Thyroid gland (tissue), 4 donors: ENCODE measurements at regions not wholly inside any gene's neighbourhood (a gene's known extent, or its start where the extent isn't known, plus 50 kb on each side); places are given as distances from the start of the nearest gene placed in this dataset.

Source experiments
- DNase-seq, 2 donors: peaks; one replicate each; pipeline ENCODE4 v3.0.0-alpha.2; 2019
- H3K27ac ChIP-seq, 3 donors: fragments of 200-600 bp; sonication (generic); 1 replicate in 2 of 3; 2 replicates in 1 of 3; pipeline ENCODE4 v1.5.1; 2016 to 2019; ENCODE audit warnings: mild to moderate bottlenecking in 1 of 3, moderate library complexity in 1 of 3
- H3K27me3 ChIP-seq: fragments of 200-600 bp; sonication (generic); one replicate; pipeline ENCODE4 v1.5.1; 2019
- H3K36me3 ChIP-seq, 2 donors: fragments of 200-600 bp; sonication (generic); one replicate each; pipeline ENCODE4 v1.5.1; 2016 to 2019
- H3K4me1 ChIP-seq, 2 donors: fragments of 200-600 bp; sonication (generic); one replicate each; pipeline ENCODE4 v1.5.1; 2017 to 2019
- H3K4me3 ChIP-seq, 3 donors: fragments of 200-600 bp; sonication (generic); replicated peaks in 1 of 3; 1 replicate in 2 of 3; 2 replicates in 1 of 3; pipeline ENCODE4 v1.5.1; 2016; ENCODE audit warnings: mild to moderate bottlenecking in 1 of 3
- H3K9me3 ChIP-seq: fragments of 200-600 bp; sonication (generic); one replicate; pipeline ENCODE4 v1.5.1; 2017
- POLR2A ChIP-seq, 2 donors: fragments of 450-650 bp; IDR thresholded peaks; one replicate each; pipeline ENCODE4 v1.6.1; 2017; ENCODE audit warnings: antibody characterized with exemption in 2 of 2, mild to moderate bottlenecking in 2 of 2, moderate library complexity in 1 of 2
- WGBS, 2 donors: methylation state at CpG; one replicate each; pipeline ENCODE4 v1.1.5; 2017; 5-methylcytosine and 5-hydroxymethylcytosine counted together
- intact Hi-C: fragments of 100-400 bp; cut with DNase I; formaldehyde crosslinking; loops from one replicate; pipeline ENCODE4 v1.15.1; 2023
- TF ChIP-seq, protein P1 (sequence below), 6 experiments: fragments of 200-600 bp in 3 of 6; fragments of 450-650 bp in 3 of 6; sonication (generic) in 3 of 6; IDR thresholded peaks; one replicate each; pipeline ENCODE4 v1.5.1; 2016 to 2019; ENCODE audit warnings: antibody characterized with exemption in 6 of 6, mild to moderate bottlenecking in 2 of 6, inconsistent platforms in 1 of 6, moderate library complexity in 1 of 6

- Histone ChIP-seq H3K27me3 (no peaks in the 10 kb centered on the region), H3K36me3 (no peaks in the 10 kb centered on the region), H3K27ac (no peak overlapping the region), H3K9me3 (no peaks in the 10 kb centered on the region), H3K4me3 (no peak overlapping the region), H3K4me1 (no peaks in the 10 kb centered on the region)
- TF ChIP-seq POLR2A (IDR thresholded peaks at IDR 0.05), result no peak
- TF ChIP-seq, protein P1, sequence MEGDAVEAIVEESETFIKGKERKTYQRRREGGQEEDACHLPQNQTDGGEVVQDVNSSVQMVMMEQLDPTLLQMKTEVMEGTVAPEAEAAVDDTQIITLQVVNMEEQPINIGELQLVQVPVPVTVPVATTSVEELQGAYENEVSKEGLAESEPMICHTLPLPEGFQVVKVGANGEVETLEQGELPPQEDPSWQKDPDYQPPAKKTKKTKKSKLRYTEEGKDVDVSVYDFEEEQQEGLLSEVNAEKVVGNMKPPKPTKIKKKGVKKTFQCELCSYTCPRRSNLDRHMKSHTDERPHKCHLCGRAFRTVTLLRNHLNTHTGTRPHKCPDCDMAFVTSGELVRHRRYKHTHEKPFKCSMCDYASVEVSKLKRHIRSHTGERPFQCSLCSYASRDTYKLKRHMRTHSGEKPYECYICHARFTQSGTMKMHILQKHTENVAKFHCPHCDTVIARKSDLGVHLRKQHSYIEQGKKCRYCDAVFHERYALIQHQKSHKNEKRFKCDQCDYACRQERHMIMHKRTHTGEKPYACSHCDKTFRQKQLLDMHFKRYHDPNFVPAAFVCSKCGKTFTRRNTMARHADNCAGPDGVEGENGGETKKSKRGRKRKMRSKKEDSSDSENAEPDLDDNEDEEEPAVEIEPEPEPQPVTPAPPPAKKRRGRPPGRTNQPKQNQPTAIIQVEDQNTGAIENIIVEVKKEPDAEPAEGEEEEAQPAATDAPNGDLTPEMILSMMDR (IDR thresholded peaks at IDR 0.05), result no peak
- intact Hi-C loops, result no loop called here
- WGBS, 2 donors, result 71 to 80% methylated on average over 5 of the region's 5 CpGs
- no peak for DNase-seq
These were observed 68.1 kb downstream of the TEKT4 start for GRCh38 chr2:94939349-94939748.

GRCh38 chr2:94947097-94948016 lies 76.1 kb downstream of the TEKT4 start:
- no peak for TF ChIP-seq POLR2A (IDR thresholded peaks at IDR 0.05)
- TF ChIP-seq, protein P1 (IDR thresholded peaks at IDR 0.05), result no peak
- WGBS, 2 donors, result 92 to 94% methylated on average over 25 to 34 of the region's 34 CpGs
- intact Hi-C loops, result no loop called here

DNA sequence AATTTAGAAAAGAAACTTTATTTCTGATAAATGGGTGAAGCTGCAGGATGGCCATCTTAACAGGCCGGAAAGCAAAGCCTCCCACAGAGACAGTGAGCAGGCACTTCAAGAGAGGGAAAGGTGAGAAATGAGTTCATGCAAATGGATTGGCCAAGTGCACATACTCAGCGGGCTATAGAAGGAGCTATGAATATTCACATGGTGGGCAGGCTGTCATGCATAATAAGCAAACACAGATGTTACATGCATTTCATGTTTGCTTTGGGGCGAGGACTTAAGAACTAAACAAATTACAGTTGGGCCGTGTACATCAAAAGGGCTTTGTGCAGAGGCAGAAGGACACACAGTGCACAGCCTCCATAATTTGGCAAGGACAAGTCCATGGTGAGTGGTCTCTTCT lies 69.8 kb upstream of the MAL start:
- no peak for TF ChIP-seq POLR2A (IDR thresholded peaks at IDR 0.05)
- TF ChIP-seq, protein P1 (IDR thresholded peaks at IDR 0.05), result no peak
- no peaks in the 10 kb centered on the region for H3K36me3 ChIP-seq
- H3K4me3 ChIP-seq, result no peak overlapping the region
- H3K4me1 ChIP-seq, result no peaks in the 10 kb centered on the region
- no peaks in the 10 kb centered on the region for H3K9me3 ChIP-seq
- no peak overlapping the region for H3K27ac ChIP-seq
- H3K27me3 ChIP-seq, result no peaks in the 10 kb centered on the region
- 79 to 85% methylated on average over 4 of the region's 4 CpGs for WGBS, 2 donors
- DNase-seq, result no peak
- intact Hi-C loops, result no loop called here

More at GRCh38 chr2:94947097-94948016, 76.1 kb downstream of the TEKT4 start:
- Histone ChIP-seq H3K4me1 (no peaks in the 10 kb centered on the region), H3K27me3 (no peaks in the 10 kb centered on the region), H3K9me3 (no peaks in the 10 kb centered on the region), H3K36me3 (no peaks in the 10 kb centered on the region), H3K27ac (no peak overlapping the region), H3K4me3 (no peak overlapping the region)
- DNase-seq, result no peak

GRCh38 chr2:94956797-94957391 lies 68.6 kb upstream of the MAL start:
- Histone ChIP-seq H3K9me3 (no peaks in the 10 kb centered on the region), H3K36me3 (no peaks in the 10 kb centered on the region), H3K27ac (no peak overlapping the region), H3K4me3 (no peak overlapping the region), H3K27me3 (no peaks in the 10 kb centered on the region), H3K4me1 (no peaks in the 10 kb centered on the region)
- no peak for TF ChIP-seq POLR2A (IDR thresholded peaks at IDR 0.05)
- TF ChIP-seq, protein P1 (IDR thresholded peaks at IDR 0.05), result peak; percentile 41 to 90 (median 61)
- intact Hi-C loops, result no loop called here
- DNase-seq, result peak; percentile 24 to 31
- WGBS, 2 donors, result 9% methylated on average over 6 of the region's 6 CpGs

- H3K4me3 ChIP-seq, result no peak overlapping the region
- intact Hi-C loops, result no loop called here
- TF ChIP-seq, protein P1 (IDR thresholded peaks at IDR 0.05), result no peak
- no peak for TF ChIP-seq POLR2A (IDR thresholded peaks at IDR 0.05)
- H3K4me1 ChIP-seq, result no peaks in the 10 kb centered on the region
- WGBS, 2 donors, result 86 to 88% methylated on average over 3 of the region's 3 CpGs
- H3K36me3 ChIP-seq, result no peaks in the 10 kb centered on the region
- DNase-seq, result no peak
- H3K27ac ChIP-seq, result no peak overlapping the region
- no peaks in the 10 kb centered on the region for H3K9me3 ChIP-seq
- no peaks in the 10 kb centered on the region for H3K27me3 ChIP-seq
These were observed 67.3 kb upstream of the MAL start for GRCh38 chr2:94958245-94958644.
